ENCODE measurements at regions not wholly inside any gene's neighbourhood (a gene's known extent, or its start where the extent isn't known, plus 50 kb on each side); places are given as distances from the start of the nearest gene placed in this dataset.

GRCh38 chr10:104505521-104506042 is 135.5 kb upstream of the SORCS3 start:
- DNase-seq (ENCODE audit: low read depth, low spot score): no peak
- in situ Hi-C loops (cut with HindIII; ENCODE audit: low pct_unique_long_range_greater_than_20kb, low sequenced_read_pairs): no loop called here

- no peak for DNase-seq (ENCODE audit: low read depth, low spot score)
- in situ Hi-C loops (cut with HindIII; ENCODE audit: low pct_unique_long_range_greater_than_20kb, low sequenced_read_pairs): no loop called here
Measured at GRCh38 chr10:104509981-104510380, 131.1 kb upstream of the SORCS3 start.

GRCh38 chr10:104510644-104511043 is 130.4 kb upstream of the SORCS3 start:
- in situ Hi-C loops (cut with HindIII; ENCODE audit: low pct_unique_long_range_greater_than_20kb, low sequenced_read_pairs): no loop called here
- no peak for DNase-seq (ENCODE audit: low read depth, low spot score)

- in situ Hi-C loops (cut with HindIII; ENCODE audit: low pct_unique_long_range_greater_than_20kb, low sequenced_read_pairs): no loop called here
- no peak for DNase-seq (ENCODE audit: low read depth, low spot score)
Measured at GRCh38 chr10:104512800-104513199, 128.3 kb upstream of the SORCS3 start.

GRCh38 chr10:104515678-104516199 is 125.4 kb upstream of the SORCS3 start:
- DNase-seq (ENCODE audit: low read depth, low spot score): no peak
- in situ Hi-C loops (cut with HindIII; ENCODE audit: low pct_unique_long_range_greater_than_20kb, low sequenced_read_pairs): no loop called here

GRCh38 chr10:104516986-104517385 is 124.1 kb upstream of the SORCS3 start:
- no peak for DNase-seq (ENCODE audit: low read depth, low spot score)

GRCh38 chr10:104517946-104518345 is 123.1 kb upstream of the SORCS3 start:
- DNase-seq (ENCODE audit: low read depth, low spot score): no peak
- in situ Hi-C loops (cut with HindIII; ENCODE audit: low pct_unique_long_range_greater_than_20kb, low sequenced_read_pairs): no loop called here

More at GRCh38 chr10:104516986-104517385, 124.1 kb upstream of the SORCS3 start:
- in situ Hi-C loops (cut with HindIII; ENCODE audit: low pct_unique_long_range_greater_than_20kb, low sequenced_read_pairs): no loop called here

- in situ Hi-C loops (cut with HindIII; ENCODE audit: low pct_unique_long_range_greater_than_20kb, low sequenced_read_pairs): no loop called here
- no peak for DNase-seq (ENCODE audit: low read depth, low spot score)
Measured at GRCh38 chr10:104518891-104519290, 122.2 kb upstream of the SORCS3 start.

GRCh38 chr10:104520653-104521052 is 120.4 kb upstream of the SORCS3 start:
- in situ Hi-C loops (cut with HindIII; ENCODE audit: low pct_unique_long_range_greater_than_20kb, low sequenced_read_pairs): no loop called here
- no peak for DNase-seq (ENCODE audit: low read depth, low spot score)

- no peak for DNase-seq (ENCODE audit: low read depth, low spot score)
- in situ Hi-C loops (cut with HindIII; ENCODE audit: low pct_unique_long_range_greater_than_20kb, low sequenced_read_pairs): no loop called here
Measured at GRCh38 chr10:104521901-104522694, 119.0 kb upstream of the SORCS3 start.

- no peak for DNase-seq (ENCODE audit: low read depth, low spot score)
- in situ Hi-C loops (cut with HindIII; ENCODE audit: low pct_unique_long_range_greater_than_20kb, low sequenced_read_pairs): no loop called here
Measured at GRCh38 chr10:104526188-104526587, 114.9 kb upstream of the SORCS3 start.

GRCh38 chr10:104527013-104527412 is 114.1 kb upstream of the SORCS3 start:
- in situ Hi-C loops (cut with HindIII; ENCODE audit: low pct_unique_long_range_greater_than_20kb, low sequenced_read_pairs): no loop called here
- DNase-seq (ENCODE audit: low read depth, low spot score): no peak

GRCh38 chr10:104540181-104540580 is 100.9 kb upstream of the SORCS3 start:
- in situ Hi-C loops (cut with HindIII; ENCODE audit: low pct_unique_long_range_greater_than_20kb, low sequenced_read_pairs): no loop called here
- no peak for DNase-seq (ENCODE audit: low read depth, low spot score)

- DNase-seq (ENCODE audit: low read depth, low spot score): no peak
- in situ Hi-C loops (cut with HindIII; ENCODE audit: low pct_unique_long_range_greater_than_20kb, low sequenced_read_pairs): no loop called here
Measured at GRCh38 chr10:104541820-104542219, 99.3 kb upstream of the SORCS3 start.

- in situ Hi-C loops (cut with HindIII; ENCODE audit: low pct_unique_long_range_greater_than_20kb, low sequenced_read_pairs): no loop called here
Measured at GRCh38 chr10:104546336-104546735, 94.8 kb upstream of the SORCS3 start.

GRCh38 chr10:104546756-104547155 is 94.3 kb upstream of the SORCS3 start:
- DNase-seq (ENCODE audit: low read depth, low spot score): peak; percentile 58

More at GRCh38 chr10:104546336-104546735, 94.8 kb upstream of the SORCS3 start:
- no peak for DNase-seq (ENCODE audit: low read depth, low spot score)

GRCh38 chr10:104548090-104548489 is 93.0 kb upstream of the SORCS3 start:
- in situ Hi-C loops (cut with HindIII; ENCODE audit: low pct_unique_long_range_greater_than_20kb, low sequenced_read_pairs): no loop called here
- no peak for DNase-seq (ENCODE audit: low read depth, low spot score)

More at GRCh38 chr10:104546756-104547155, 94.3 kb upstream of the SORCS3 start:
- in situ Hi-C loops (cut with HindIII; ENCODE audit: low pct_unique_long_range_greater_than_20kb, low sequenced_read_pairs): no loop called here

- in situ Hi-C loops (cut with HindIII; ENCODE audit: low pct_unique_long_range_greater_than_20kb, low sequenced_read_pairs): no loop called here
- DNase-seq (ENCODE audit: low read depth, low spot score): no peak
Measured at GRCh38 chr10:104556831-104557230, 84.3 kb upstream of the SORCS3 start.

GRCh38 chr10:104557966-104558365 is 83.1 kb upstream of the SORCS3 start:
- DNase-seq (ENCODE audit: low read depth, low spot score): no peak
- in situ Hi-C loops (cut with HindIII; ENCODE audit: low pct_unique_long_range_greater_than_20kb, low sequenced_read_pairs): no loop called here
